CD4-positive, alpha-beta T cell treated with Interleukin-4 for 1 hour (primary cell): ENCODE measurements at regions not wholly inside any gene's neighbourhood (a gene's known extent, or its start where the extent isn't known, plus 50 kb on each side); places are given as distances from the start of the nearest gene placed in this dataset.

Source experiments
- DNase-seq, 2 donors: peaks; one replicate each; pipeline ENCODE4 v3.0.0-alpha.2; 2020 to 2022

GRCh38 chr14:44287858-44288257, 219.2 kb downstream of the FSCB start:
- no peak for DNase-seq

- DNase-seq: no peak
Measured at GRCh38 chr14:44286201-44286600, 220.9 kb downstream of the FSCB start.

- no peak for DNase-seq
Measured at GRCh38 chr14:44283836-44284235, 223.2 kb downstream of the FSCB start.

- no peak for DNase-seq
Measured at GRCh38 chr14:44279357-44279756, 227.7 kb downstream of the FSCB start.

- DNase-seq: no peak
Measured at GRCh38 chr14:44271637-44272036, 235.4 kb downstream of the FSCB start.

GRCh38 chr14:44271006-44271405, 236.1 kb downstream of the FSCB start:
- no peak for DNase-seq

GRCh38 chr14:44265246-44265645, 241.8 kb downstream of the FSCB start:
- DNase-seq: no peak

GRCh38 chr14:44215660-44216059, 291.4 kb downstream of the FSCB start:
- no peak for DNase-seq

- DNase-seq: no peak
Measured at GRCh38 chr14:44211718-44212117, 295.4 kb downstream of the FSCB start.

GRCh38 chr14:44204061-44204835, 302.8 kb downstream of the FSCB start:
- no peak for DNase-seq

- no peak for DNase-seq
Measured at GRCh38 chr14:44180975-44181374, 326.1 kb downstream of the FSCB start.

- DNase-seq: no peak
Measured at GRCh38 chr14:44170556-44170955, 336.5 kb downstream of the FSCB start.

GRCh38 chr14:44170101-44170500, 337.0 kb downstream of the FSCB start:
- no peak for DNase-seq

- DNase-seq: no peak
Measured at GRCh38 chr14:44168566-44168965, 338.5 kb downstream of the FSCB start.

GRCh38 chr14:44166611-44167010, 340.5 kb downstream of the FSCB start:
- no peak for DNase-seq

- no peak for DNase-seq
Measured at GRCh38 chr14:44165936-44166335, 341.1 kb downstream of the FSCB start.

- no peak for DNase-seq
Measured at GRCh38 chr14:44165286-44165685, 341.8 kb downstream of the FSCB start.

GRCh38 chr14:44163946-44164345, 343.1 kb downstream of the FSCB start:
- no peak for DNase-seq

- no peak for DNase-seq
Measured at GRCh38 chr14:44162197-44162596, 344.9 kb downstream of the FSCB start.

- no peak for DNase-seq
Measured at GRCh38 chr14:44154874-44155273, 352.2 kb downstream of the FSCB start.

- DNase-seq: no peak
Measured at GRCh38 chr14:44154446-44154845, 352.6 kb downstream of the FSCB start.

- no peak for DNase-seq
Measured at GRCh38 chr14:44151130-44151820, 355.8 kb downstream of the FSCB start.

- no peak for DNase-seq
Measured at GRCh38 chr14:44149597-44149996, 357.5 kb downstream of the FSCB start.

GRCh38 chr14:44142006-44142405, 365.1 kb downstream of the FSCB start:
- no peak for DNase-seq

- DNase-seq: no peak
Measured at GRCh38 chr14:44135972-44136371, 371.1 kb downstream of the FSCB start.
